Right atrium auricular region (tissue), 2 donors: ENCODE measurements at regions not wholly inside any gene's neighbourhood (a gene's known extent, or its start where the extent isn't known, plus 50 kb on each side); places are given as distances from the start of the nearest gene placed in this dataset.

Experiments used
- DNase-seq: peaks from one replicate; pipeline ENCODE4 v3.0.0-alpha.2; 2019; ENCODE audit warnings: low spot score
- H3K27ac ChIP-seq, 2 donors: fragments of 200-600 bp; sonication (generic); 1 replicate in 1 of 2; 2 replicates in 1 of 2; pipeline ENCODE4 v1.5.1; 2016 to 2019
- H3K27me3 ChIP-seq, 2 donors: fragments of 200-600 bp; sonication (generic); one replicate each; pipeline versions ENCODE4 v1.5.1 to v1.6.0; 2017 to 2019
- H3K36me3 ChIP-seq: fragments of 200-600 bp; sonication (generic); one replicate; pipeline ENCODE4 v1.5.1; 2016
- H3K4me1 ChIP-seq, 2 donors: fragments of 200-600 bp; sonication (generic); one replicate each; pipeline versions ENCODE4 v1.5.1 to v1.6.0; 2017 to 2019
- H3K4me3 ChIP-seq, 2 donors: fragments of 200-600 bp; sonication (generic); 1 replicate in 1 of 2; 2 replicates in 1 of 2; pipeline ENCODE4 v1.5.1; 2017 to 2019; ENCODE audit warnings: mild to moderate bottlenecking in 1 of 2, moderate library complexity in 1 of 2
- H3K9me3 ChIP-seq, 2 donors: fragments of 200-600 bp; sonication (generic); one replicate each; pipeline ENCODE4 v1.5.1; 2019
- CTCF ChIP-seq, 2 donors: fragments of 200-600 bp; sonication (generic); IDR thresholded peaks; one replicate each; pipeline ENCODE4 v1.5.1; 2019; ENCODE audit warnings: antibody characterized with exemption in 2 of 2

- H3K4me3 ChIP-seq, result no peak overlapping the region
- no peaks in the 10 kb centered on the region for H3K4me1 ChIP-seq
- no peaks in the 10 kb centered on the region for H3K9me3 ChIP-seq
- H3K27me3 ChIP-seq, result no peaks in the 10 kb centered on the region
- no peak overlapping the region for H3K27ac ChIP-seq
- TF ChIP-seq CTCF (IDR thresholded peaks at IDR 0.05), result no peak
- DNase-seq, result peak; percentile 28
- H3K36me3 ChIP-seq, result no peaks in the 10 kb centered on the region
These were observed 437.9 kb downstream of the MATN1 start for GRCh38 chr1:30285501-30285932.

- no peaks in the 10 kb centered on the region for H3K36me3 ChIP-seq
- no peak for TF ChIP-seq CTCF (IDR thresholded peaks at IDR 0.05)
- H3K9me3 ChIP-seq, result no peaks in the 10 kb centered on the region
- H3K27ac ChIP-seq, result no peak overlapping the region
- H3K4me3 ChIP-seq, result no peak overlapping the region
- no peaks in the 10 kb centered on the region for H3K4me1 ChIP-seq
- H3K27me3 ChIP-seq, result no peaks in the 10 kb centered on the region
- peak; percentile 40 for DNase-seq
These were observed 438.5 kb downstream of the MATN1 start for GRCh38 chr1:30284728-30285475.

- DNase-seq, result peak; percentile 28
- H3K36me3 ChIP-seq, result no peaks in the 10 kb centered on the region
- no peak for TF ChIP-seq CTCF (IDR thresholded peaks at IDR 0.05)
These were observed 439.2 kb downstream of the MATN1 start for GRCh38 chr1:30284226-30284625.

GRCh38 chr1:30283199-30283962 is 440.0 kb downstream of the MATN1 start:
- Histone ChIP-seq H3K36me3 (no peaks in the 10 kb centered on the region), H3K9me3 (no peaks in the 10 kb centered on the region), H3K4me3 (no peak overlapping the region), H3K4me1 (no peaks in the 10 kb centered on the region), H3K27me3 (no peaks in the 10 kb centered on the region), H3K27ac (no peak overlapping the region)
- DNase-seq, result peak; percentile 48
- no peak for TF ChIP-seq CTCF (IDR thresholded peaks at IDR 0.05)

More at GRCh38 chr1:30284226-30284625, 439.2 kb downstream of the MATN1 start:
- Histone ChIP-seq H3K27me3 (no peaks in the 10 kb centered on the region), H3K27ac (no peak overlapping the region), H3K4me1 (no peaks in the 10 kb centered on the region), H3K4me3 (no peak overlapping the region), H3K9me3 (no peaks in the 10 kb centered on the region)

- no peaks in the 10 kb centered on the region for H3K27me3 ChIP-seq
- H3K4me1 ChIP-seq, result no peaks in the 10 kb centered on the region
- TF ChIP-seq CTCF (IDR thresholded peaks at IDR 0.05), result no peak
- no peak overlapping the region for H3K4me3 ChIP-seq
- no peak overlapping the region for H3K27ac ChIP-seq
- DNase-seq, result no peak
- no peaks in the 10 kb centered on the region for H3K36me3 ChIP-seq
- H3K9me3 ChIP-seq, result no peaks in the 10 kb centered on the region
These were observed 442.8 kb downstream of the MATN1 start for GRCh38 chr1:30280572-30280971.
